ENCODE measurements at regions not wholly inside any gene's neighbourhood (a gene's known extent, or its start where the extent isn't known, plus 50 kb on each side); places are given as distances from the start of the nearest gene placed in this dataset.

DNA sequence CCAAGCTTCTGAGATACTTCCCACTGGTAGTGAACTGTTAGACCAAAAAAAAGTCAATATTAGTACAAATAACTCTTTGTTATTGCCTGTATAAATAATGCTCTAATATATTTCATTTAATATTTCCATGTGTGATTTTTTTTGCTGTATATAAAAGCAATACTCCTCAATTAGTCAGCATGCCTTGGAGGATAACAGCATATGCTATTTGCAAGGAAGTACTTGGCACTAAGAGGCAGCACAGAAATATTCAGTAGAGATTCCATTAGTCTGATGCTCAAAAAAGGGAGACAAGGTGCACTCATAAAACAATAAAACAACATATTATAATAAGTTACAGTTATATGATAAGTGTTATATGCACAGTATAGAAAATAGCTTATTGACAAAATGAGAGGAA, 296.6 kb upstream of the MPDZ start:
- TF ChIP-seq, protein P1, sequence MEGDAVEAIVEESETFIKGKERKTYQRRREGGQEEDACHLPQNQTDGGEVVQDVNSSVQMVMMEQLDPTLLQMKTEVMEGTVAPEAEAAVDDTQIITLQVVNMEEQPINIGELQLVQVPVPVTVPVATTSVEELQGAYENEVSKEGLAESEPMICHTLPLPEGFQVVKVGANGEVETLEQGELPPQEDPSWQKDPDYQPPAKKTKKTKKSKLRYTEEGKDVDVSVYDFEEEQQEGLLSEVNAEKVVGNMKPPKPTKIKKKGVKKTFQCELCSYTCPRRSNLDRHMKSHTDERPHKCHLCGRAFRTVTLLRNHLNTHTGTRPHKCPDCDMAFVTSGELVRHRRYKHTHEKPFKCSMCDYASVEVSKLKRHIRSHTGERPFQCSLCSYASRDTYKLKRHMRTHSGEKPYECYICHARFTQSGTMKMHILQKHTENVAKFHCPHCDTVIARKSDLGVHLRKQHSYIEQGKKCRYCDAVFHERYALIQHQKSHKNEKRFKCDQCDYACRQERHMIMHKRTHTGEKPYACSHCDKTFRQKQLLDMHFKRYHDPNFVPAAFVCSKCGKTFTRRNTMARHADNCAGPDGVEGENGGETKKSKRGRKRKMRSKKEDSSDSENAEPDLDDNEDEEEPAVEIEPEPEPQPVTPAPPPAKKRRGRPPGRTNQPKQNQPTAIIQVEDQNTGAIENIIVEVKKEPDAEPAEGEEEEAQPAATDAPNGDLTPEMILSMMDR (IDR thresholded peaks at IDR 0.05; ENCODE audit: low read length) = no peak
- TF ChIP-seq EZH2phosphoT487 (IDR thresholded peaks at IDR 0.05; ENCODE audit: low read length) = no peak
